CD14-positive monocyte (primary cell): ENCODE measurements at regions not wholly inside any gene's neighbourhood (a gene's known extent, or its start where the extent isn't known, plus 50 kb on each side); places are given as distances from the start of the nearest gene placed in this dataset.

Experiments
- DNase-seq, 3 donors: peaks; one replicate each; pipeline ENCODE4 v3.0.0-alpha.2; 2011 to 2022
- H2AFZ ChIP-seq: 2 replicates; pipeline ENCODE4 v1.6.0; 2012; ENCODE audit warnings: mild to moderate bottlenecking, low read depth, low read length, inconsistent platforms; ENCODE audit not compliant: insufficient read depth, poor library complexity, severe bottlenecking
- H3K27ac ChIP-seq, 2 donors: 1 replicate in 1 of 2; 2 replicates in 1 of 2; pipeline ENCODE4 v1.5.1; 2012 to 2013; ENCODE audit warnings: low read length in 2 of 2, control low read depth in 1 of 2, inconsistent platforms in 1 of 2, low read depth in 1 of 2, mild to moderate bottlenecking in 1 of 2
- H3K27me3 ChIP-seq, 2 donors: one replicate each; pipeline versions ENCODE4 v1.6.0 to v1.6.1; 2011 to 2013; ENCODE audit warnings: low read length in 2 of 2; ENCODE audit not compliant: control insufficient read depth in 2 of 2, insufficient read depth in 2 of 2
- H3K36me3 ChIP-seq, 2 donors: replicated peaks in 1 of 2; 1 replicate in 1 of 2; 2 replicates in 1 of 2; pipeline versions ENCODE4 v1.5.1 to v1.6.1; 2012 to 2013; ENCODE audit warnings: low read length in 2 of 2, control low read depth in 1 of 2, inconsistent platforms in 1 of 2, mild to moderate bottlenecking in 1 of 2; ENCODE audit not compliant: insufficient read depth in 2 of 2, control insufficient read depth in 1 of 2
- H3K4me1 ChIP-seq, 2 donors: 1 replicate in 1 of 2; 2 replicates in 1 of 2; pipeline versions ENCODE4 v1.5.1 to v1.6.1; 2012 to 2013; ENCODE audit warnings: low read length in 2 of 2, control low read depth in 1 of 2, inconsistent platforms in 1 of 2, mild to moderate bottlenecking in 1 of 2, moderate library complexity in 1 of 2; ENCODE audit not compliant: insufficient read depth in 2 of 2, control insufficient read depth in 1 of 2
- H3K4me2 ChIP-seq: replicated peaks from 2 replicates; pipeline ENCODE3; 2012; ENCODE audit warnings: low read length, moderate library complexity, mild to moderate bottlenecking; ENCODE audit not compliant: poor library complexity, severe bottlenecking; ENCODE audit errors: extremely low read depth
- H3K4me3 ChIP-seq, 3 experiments: fragments of 200-600 bp in 1 of 3; sonication (generic) in 1 of 3; replicated peaks in 1 of 3; 1 replicate in 2 of 3; 2 replicates in 1 of 3; pipeline ENCODE4 v1.5.1; 2011 to 2013; ENCODE audit warnings: low read length in 3 of 3, mild to moderate bottlenecking in 3 of 3, control low read depth in 2 of 3, low read depth in 2 of 3, inconsistent platforms in 1 of 3, moderate library complexity in 1 of 3
- H3K79me2 ChIP-seq: 2 replicates; pipeline ENCODE4 v1.6.0; 2012; ENCODE audit warnings: mild to moderate bottlenecking, control low read depth, inconsistent platforms, low read length, moderate library complexity; ENCODE audit not compliant: insufficient read depth
- H3K9ac ChIP-seq: 2 replicates; pipeline ENCODE4 v1.6.0; 2017; ENCODE audit warnings: low read length, mild to moderate bottlenecking; ENCODE audit not compliant: insufficient read depth, poor library complexity, severe bottlenecking
- H3K9me3 ChIP-seq, 2 donors: replicated peaks in 1 of 2; 1 replicate in 1 of 2; 2 replicates in 1 of 2; pipeline versions ENCODE4 v1.5.1 to v1.6.1; 2012 to 2013; ENCODE audit warnings: low read length in 2 of 2, control low read depth in 1 of 2; ENCODE audit not compliant: control insufficient read depth in 1 of 2, insufficient read depth in 1 of 2
- H4K20me1 ChIP-seq: 2 replicates; pipeline ENCODE4 v1.6.0; 2012; ENCODE audit warnings: mild to moderate bottlenecking, low read length, control low read depth, moderate library complexity; ENCODE audit not compliant: insufficient read depth
- H3K27ac Mint-ChIP-seq, 7 donors: one replicate each; pipeline ENCODE4 v1.8.0; 2020; ENCODE audit warnings: mild to moderate bottlenecking in 7 of 7, mixed read lengths in 7 of 7, moderate library complexity in 6 of 7, inconsistent platforms in 2 of 7
- H3K27me3 Mint-ChIP-seq, 3 donors: one replicate each; pipeline ENCODE4 v1.8.0; 2021 to 2022; ENCODE audit warnings: low read depth in 3 of 3, mild to moderate bottlenecking in 3 of 3, mixed read lengths in 3 of 3, moderate library complexity in 3 of 3, inconsistent platforms in 1 of 3
- H3K36me3 Mint-ChIP-seq, 2 donors: one replicate each; pipeline ENCODE4 v1.8.0; 2020; ENCODE audit warnings: mixed read lengths in 2 of 2, inconsistent platforms in 1 of 2, mild to moderate bottlenecking in 1 of 2
- H3K4me1 Mint-ChIP-seq: one replicate; pipeline ENCODE4 v1.8.0; 2020; ENCODE audit warnings: mild to moderate bottlenecking, mixed read lengths
- H3K4me3 Mint-ChIP-seq, 2 donors: one replicate each; pipeline ENCODE4 v1.8.0; 2020; ENCODE audit warnings: mild to moderate bottlenecking in 2 of 2, mixed read lengths in 2 of 2, moderate library complexity in 1 of 2
- H3K9me3 Mint-ChIP-seq, 7 donors: one replicate each; pipeline ENCODE4 v1.8.0; 2020 to 2022; ENCODE audit warnings: mixed read lengths in 7 of 7, mild to moderate bottlenecking in 6 of 7, moderate library complexity in 6 of 7, inconsistent platforms in 2 of 7
- CTCF ChIP-seq: fragments of 200-600 bp; IDR thresholded peaks from one replicate; pipeline ENCODE4 v1.8.0; 2022; ENCODE audit warnings: antibody characterized with exemption, mild to moderate bottlenecking
- WGBS: methylation state at CpG from one replicate; pipeline ENCODE4 v1.1.5; 2013; ENCODE audit warnings: missing lambda C conversion rate; ENCODE audit not compliant: insufficient coverage; 5-methylcytosine and 5-hydroxymethylcytosine counted together
- intact Hi-C, 2 donors: fragments of 100-400 bp; cut with micrococcal nuclease; formaldehyde crosslinking; loops; one replicate each; pipeline versions ENCODE4 v1.15.0 to v1.15.1; 2023

DNA sequence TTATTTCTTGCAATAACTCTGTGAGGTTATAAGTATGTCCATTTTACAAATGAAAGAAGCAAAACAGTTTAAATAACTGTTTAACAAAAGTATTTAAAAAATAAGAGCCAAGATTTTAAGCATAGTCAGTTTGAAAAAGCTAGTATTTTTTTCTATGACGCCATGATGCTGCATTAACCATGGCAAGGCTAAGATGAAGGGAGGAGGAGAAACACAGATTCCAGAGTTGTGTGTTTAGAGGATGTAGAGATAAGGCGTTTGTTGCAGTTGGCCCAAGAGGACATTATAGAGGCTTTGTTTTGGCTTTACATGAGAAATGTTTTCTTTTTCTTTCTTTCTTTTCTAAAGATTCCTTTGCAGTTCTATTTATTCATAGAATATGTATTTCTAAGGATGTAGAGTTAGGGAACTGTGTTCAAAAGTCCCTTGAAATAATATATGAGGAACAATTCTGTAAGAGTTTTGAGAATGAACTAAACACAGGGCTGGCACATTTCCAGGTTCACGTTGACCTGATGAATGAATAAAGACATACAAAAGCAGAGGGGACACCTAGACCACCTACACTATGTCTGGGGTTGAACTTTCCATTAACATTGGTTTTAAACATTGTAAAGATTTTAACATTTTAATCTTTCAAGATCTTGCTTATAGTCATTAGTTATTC is 244.2 kb downstream of the KCNS3 start:
- H3K9ac ChIP-seq: no peak overlapping the region

DNA sequence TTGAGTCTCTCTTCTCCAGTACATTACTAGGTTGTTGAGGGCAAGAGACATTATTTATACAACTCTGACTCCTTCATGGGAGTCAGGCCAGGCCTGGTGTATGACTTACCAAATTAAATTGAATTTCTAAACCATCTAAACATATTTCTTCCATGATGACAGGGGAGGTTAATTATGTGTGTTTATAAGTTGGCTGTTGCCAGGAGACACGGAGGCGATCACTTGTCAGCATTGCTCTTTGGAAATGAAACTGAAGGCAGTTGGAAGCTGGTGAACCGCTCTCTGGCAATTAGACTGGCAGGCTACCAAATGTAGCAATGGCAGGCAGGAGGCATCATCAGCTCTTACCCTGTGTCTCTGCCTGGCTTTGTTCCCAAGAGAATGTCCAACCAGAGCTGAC is 241.4 kb downstream of the KCNS3 start:
- Mint-ChIP-seq H3K36me3 (no peaks in the 10 kb centered on the region), H3K9me3 (peaks cover 0 to 2% (median 0%) of the 10 kb centered on the region in 7 donors), H3K4me3 (no peak overlapping the region), H3K4me1 (no peaks in the 10 kb centered on the region), H3K27ac (no peak overlapping the region), H3K27me3 (peaks cover 2 to 5% (median 5%) of the 10 kb centered on the region in 3 donors)
- Histone ChIP-seq H3K4me2 (no peak overlapping the region), H3K4me1 (no peaks in the 10 kb centered on the region), H3K9me3 (no peaks in the 10 kb centered on the region), H3K27me3 (no peaks in the 10 kb centered on the region), H3K27ac (no peak overlapping the region), H3K36me3 (no peaks in the 10 kb centered on the region), H3K9ac (no peak overlapping the region), H4K20me1 (no peaks in the 10 kb centered on the region), H2AFZ (no peak overlapping the region), H3K4me3 (no peak overlapping the region), H3K79me2 (no peaks in the 10 kb centered on the region)
- intact Hi-C loops: no loop called here
- DNase-seq: no peak
- TF ChIP-seq CTCF: no peak
- 95% methylated on average over 3 of the region's 3 CpGs for WGBS

More for the DNA sequence above, 244.2 kb downstream of the KCNS3 start:
- Mint-ChIP-seq H3K4me3 (no peak overlapping the region), H3K27me3 (peaks cover 2 to 5% (median 5%) of the 10 kb centered on the region in 3 donors), H3K36me3 (no peaks in the 10 kb centered on the region), H3K9me3 (peaks cover 0 to 2% (median 0%) of the 10 kb centered on the region in 7 donors), H3K27ac (no peak overlapping the region), H3K4me1 (no peaks in the 10 kb centered on the region)
- H3K4me3 ChIP-seq: no peak overlapping the region
- no peak overlapping the region for H3K4me2 ChIP-seq
- no peaks in the 10 kb centered on the region for H3K79me2 ChIP-seq
- no peaks in the 10 kb centered on the region for H3K4me1 ChIP-seq
- no peak overlapping the region for H2AFZ ChIP-seq
- no peak overlapping the region for H3K27ac ChIP-seq
- 100% methylated on average over 1 of the region's 3 CpGs for WGBS
- H3K9me3 ChIP-seq: no peaks in the 10 kb centered on the region
- no peaks in the 10 kb centered on the region for H4K20me1 ChIP-seq
- intact Hi-C loops: no loop called here
- no peak for TF ChIP-seq CTCF
- H3K27me3 ChIP-seq: peaks cover 0 to 4% of the 10 kb centered on the region in 2 donors
- no peaks in the 10 kb centered on the region for H3K36me3 ChIP-seq
- no peak for DNase-seq
